Stomach (tissue), 4 donors: ENCODE measurements at regions not wholly inside any gene's neighbourhood (a gene's known extent, or its start where the extent isn't known, plus 50 kb on each side); places are given as distances from the start of the nearest gene placed in this dataset.

Experiments
- EP300 ChIP-seq: sonication (generic); formaldehyde crosslinking; IDR thresholded peaks from one replicate; pipeline ENCODE4 v1.6.1; 2017; ENCODE audit warnings: antibody characterized with exemption
- POLR2A ChIP-seq, 4 donors: fragments of 450-650 bp; IDR thresholded peaks; one replicate each; pipeline ENCODE4 v1.6.1; 2016; ENCODE audit warnings: antibody characterized with exemption in 4 of 4, control low read depth in 2 of 4, mild to moderate bottlenecking in 1 of 4, moderate library complexity in 1 of 4
- POLR2AphosphoS5 ChIP-seq, 3 donors: sonication (generic); formaldehyde crosslinking; IDR thresholded peaks; one replicate each; pipeline ENCODE4 v1.6.1; 2016; ENCODE audit warnings: antibody characterized with exemption in 3 of 3
- TF ChIP-seq, protein P1 (sequence below), 7 experiments: fragments of 450-650 bp in 4 of 7; fragments of 200-600 bp in 3 of 7; sonication (generic) in 3 of 7; IDR thresholded peaks; one replicate each; pipeline ENCODE4 v1.5.1; 2016 to 2019; ENCODE audit warnings: antibody characterized with exemption in 7 of 7, control low read depth in 2 of 7, mild to moderate bottlenecking in 1 of 7

DNA sequence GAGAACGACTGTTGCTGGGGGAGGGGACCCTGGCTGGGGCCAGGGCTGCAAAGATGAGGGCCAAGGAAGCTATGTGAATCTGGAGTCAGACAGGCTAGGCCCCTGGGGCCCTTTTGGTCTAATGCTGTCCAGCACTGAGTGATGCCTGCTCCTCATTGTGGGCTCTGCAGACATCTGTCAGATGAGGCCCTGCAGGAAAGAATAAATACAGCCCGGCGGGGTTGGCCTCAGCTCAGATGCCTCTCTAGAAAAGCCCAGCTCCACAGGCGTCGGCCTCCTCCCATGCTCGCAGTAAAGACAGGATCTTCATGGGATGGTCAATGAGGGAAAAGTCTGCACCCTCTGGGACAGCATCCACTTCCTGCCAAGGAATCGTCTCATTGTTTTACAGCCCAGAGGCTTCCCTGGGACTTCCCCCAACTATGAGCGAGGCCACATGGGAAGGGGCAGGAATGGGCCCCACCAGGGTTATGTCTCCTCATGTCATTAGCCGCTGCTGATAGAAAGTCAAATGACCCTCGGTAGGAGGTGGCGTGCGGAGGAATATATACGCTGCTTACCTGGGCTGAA, 125.8 kb upstream of the GLI2 start:
- TF ChIP-seq POLR2A (IDR thresholded peaks at IDR 0.05) (no peak), EP300 (no peak), POLR2AphosphoS5 (IDR thresholded peaks at IDR 0.05) (no peak)
- TF ChIP-seq, protein P1, sequence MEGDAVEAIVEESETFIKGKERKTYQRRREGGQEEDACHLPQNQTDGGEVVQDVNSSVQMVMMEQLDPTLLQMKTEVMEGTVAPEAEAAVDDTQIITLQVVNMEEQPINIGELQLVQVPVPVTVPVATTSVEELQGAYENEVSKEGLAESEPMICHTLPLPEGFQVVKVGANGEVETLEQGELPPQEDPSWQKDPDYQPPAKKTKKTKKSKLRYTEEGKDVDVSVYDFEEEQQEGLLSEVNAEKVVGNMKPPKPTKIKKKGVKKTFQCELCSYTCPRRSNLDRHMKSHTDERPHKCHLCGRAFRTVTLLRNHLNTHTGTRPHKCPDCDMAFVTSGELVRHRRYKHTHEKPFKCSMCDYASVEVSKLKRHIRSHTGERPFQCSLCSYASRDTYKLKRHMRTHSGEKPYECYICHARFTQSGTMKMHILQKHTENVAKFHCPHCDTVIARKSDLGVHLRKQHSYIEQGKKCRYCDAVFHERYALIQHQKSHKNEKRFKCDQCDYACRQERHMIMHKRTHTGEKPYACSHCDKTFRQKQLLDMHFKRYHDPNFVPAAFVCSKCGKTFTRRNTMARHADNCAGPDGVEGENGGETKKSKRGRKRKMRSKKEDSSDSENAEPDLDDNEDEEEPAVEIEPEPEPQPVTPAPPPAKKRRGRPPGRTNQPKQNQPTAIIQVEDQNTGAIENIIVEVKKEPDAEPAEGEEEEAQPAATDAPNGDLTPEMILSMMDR (IDR thresholded peaks at IDR 0.05) = no peak
